Transverse colon (tissue), 3 donors: ENCODE measurements at regions not wholly inside any gene's neighbourhood (a gene's known extent, or its start where the extent isn't known, plus 50 kb on each side); places are given as distances from the start of the nearest gene placed in this dataset.

Experiments
- EP300 ChIP-seq: sonication (generic); formaldehyde crosslinking; IDR thresholded peaks from one replicate; pipeline ENCODE4 v1.6.1; 2017; ENCODE audit warnings: antibody characterized with exemption, low read depth
- POLR2A ChIP-seq: fragments of 450-650 bp; IDR thresholded peaks from one replicate; pipeline ENCODE4 v1.6.1; 2016; ENCODE audit warnings: antibody characterized with exemption, mild to moderate bottlenecking, moderate library complexity
- TF ChIP-seq, protein P1 (sequence below), 5 experiments: fragments of 200-600 bp in 3 of 5; fragments of 450-650 bp in 2 of 5; sonication (generic) in 3 of 5; IDR thresholded peaks; 1 replicate in 2 of 5; 2 replicates in 3 of 5; pipeline ENCODE4 v1.5.1; 2016 to 2017; ENCODE audit warnings: antibody characterized with exemption in 5 of 5, inconsistent platforms in 3 of 5, mild to moderate bottlenecking in 2 of 5, moderate library complexity in 1 of 5

DNA sequence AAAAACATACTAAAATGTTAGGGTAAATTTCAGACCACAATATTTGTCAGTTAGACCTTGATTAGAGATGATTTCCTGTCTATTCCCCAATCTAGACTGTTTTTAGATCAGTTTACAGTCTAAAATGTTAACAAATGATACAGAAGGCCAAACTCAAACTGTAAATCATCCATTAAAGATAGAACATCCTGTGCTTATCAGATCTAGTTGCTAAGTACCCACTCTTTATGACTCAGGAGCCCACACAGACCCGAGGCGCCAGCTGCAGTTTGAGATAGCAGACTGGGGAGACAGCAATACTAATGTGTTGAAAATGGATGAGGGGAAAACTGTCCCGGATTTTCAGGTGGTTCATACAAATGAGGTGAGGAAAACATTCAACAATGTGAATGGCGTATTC is 113.3 kb downstream of the SCG2 start:
- TF ChIP-seq, protein P1, sequence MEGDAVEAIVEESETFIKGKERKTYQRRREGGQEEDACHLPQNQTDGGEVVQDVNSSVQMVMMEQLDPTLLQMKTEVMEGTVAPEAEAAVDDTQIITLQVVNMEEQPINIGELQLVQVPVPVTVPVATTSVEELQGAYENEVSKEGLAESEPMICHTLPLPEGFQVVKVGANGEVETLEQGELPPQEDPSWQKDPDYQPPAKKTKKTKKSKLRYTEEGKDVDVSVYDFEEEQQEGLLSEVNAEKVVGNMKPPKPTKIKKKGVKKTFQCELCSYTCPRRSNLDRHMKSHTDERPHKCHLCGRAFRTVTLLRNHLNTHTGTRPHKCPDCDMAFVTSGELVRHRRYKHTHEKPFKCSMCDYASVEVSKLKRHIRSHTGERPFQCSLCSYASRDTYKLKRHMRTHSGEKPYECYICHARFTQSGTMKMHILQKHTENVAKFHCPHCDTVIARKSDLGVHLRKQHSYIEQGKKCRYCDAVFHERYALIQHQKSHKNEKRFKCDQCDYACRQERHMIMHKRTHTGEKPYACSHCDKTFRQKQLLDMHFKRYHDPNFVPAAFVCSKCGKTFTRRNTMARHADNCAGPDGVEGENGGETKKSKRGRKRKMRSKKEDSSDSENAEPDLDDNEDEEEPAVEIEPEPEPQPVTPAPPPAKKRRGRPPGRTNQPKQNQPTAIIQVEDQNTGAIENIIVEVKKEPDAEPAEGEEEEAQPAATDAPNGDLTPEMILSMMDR (IDR thresholded peaks at IDR 0.05): no peak
- TF ChIP-seq POLR2A: no peak
- TF ChIP-seq EP300: no peak
